ENCODE measurements at regions not wholly inside any gene's neighbourhood (a gene's known extent, or its start where the extent isn't known, plus 50 kb on each side); places are given as distances from the start of the nearest gene placed in this dataset.

DNA sequence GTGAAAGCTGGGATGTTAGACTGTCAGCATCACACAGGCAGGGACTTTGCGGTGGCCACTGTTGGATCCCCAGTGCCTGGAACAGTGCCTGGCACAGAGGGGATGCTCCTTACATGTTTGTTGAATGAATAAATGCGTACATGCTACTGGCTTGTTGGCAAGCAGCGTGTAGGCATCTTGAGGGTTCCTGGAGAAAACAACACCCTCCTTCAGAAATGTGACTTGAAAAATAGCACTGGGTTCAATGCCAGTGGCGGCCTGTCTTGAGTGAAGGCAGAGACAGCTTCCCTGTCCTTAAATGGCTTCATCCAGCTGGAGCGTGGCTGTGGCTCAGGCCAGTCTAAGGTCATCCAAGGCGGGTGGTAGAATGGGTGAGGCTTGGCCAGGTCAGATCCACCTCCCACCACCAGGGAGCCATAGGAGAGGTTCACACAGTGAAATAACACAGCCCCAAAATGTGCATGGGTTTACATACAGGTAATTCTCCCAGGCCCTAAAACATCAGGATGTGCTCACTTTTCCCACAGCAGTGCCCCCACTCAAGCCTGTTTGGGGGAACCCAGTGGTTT lies 171.4 kb downstream of the PHETA1 start:
- TF ChIP-seq, protein P1, sequence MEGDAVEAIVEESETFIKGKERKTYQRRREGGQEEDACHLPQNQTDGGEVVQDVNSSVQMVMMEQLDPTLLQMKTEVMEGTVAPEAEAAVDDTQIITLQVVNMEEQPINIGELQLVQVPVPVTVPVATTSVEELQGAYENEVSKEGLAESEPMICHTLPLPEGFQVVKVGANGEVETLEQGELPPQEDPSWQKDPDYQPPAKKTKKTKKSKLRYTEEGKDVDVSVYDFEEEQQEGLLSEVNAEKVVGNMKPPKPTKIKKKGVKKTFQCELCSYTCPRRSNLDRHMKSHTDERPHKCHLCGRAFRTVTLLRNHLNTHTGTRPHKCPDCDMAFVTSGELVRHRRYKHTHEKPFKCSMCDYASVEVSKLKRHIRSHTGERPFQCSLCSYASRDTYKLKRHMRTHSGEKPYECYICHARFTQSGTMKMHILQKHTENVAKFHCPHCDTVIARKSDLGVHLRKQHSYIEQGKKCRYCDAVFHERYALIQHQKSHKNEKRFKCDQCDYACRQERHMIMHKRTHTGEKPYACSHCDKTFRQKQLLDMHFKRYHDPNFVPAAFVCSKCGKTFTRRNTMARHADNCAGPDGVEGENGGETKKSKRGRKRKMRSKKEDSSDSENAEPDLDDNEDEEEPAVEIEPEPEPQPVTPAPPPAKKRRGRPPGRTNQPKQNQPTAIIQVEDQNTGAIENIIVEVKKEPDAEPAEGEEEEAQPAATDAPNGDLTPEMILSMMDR (IDR thresholded peaks at IDR 0.05), result no peak
- TF ChIP-seq POLR2A (IDR thresholded peaks at IDR 0.05) (no peak), EP300 (IDR thresholded peaks at IDR 0.05) (no peak)

Measured in ovary (tissue), 3 donors.